NK-92 treated with Interleukin-12 subunit alpha and Interleukin-12 subunit beta, amount 100 ng/mL, for 24 hours (cell line): ENCODE measurements at regions not wholly inside any gene's neighbourhood (a gene's known extent, or its start where the extent isn't known, plus 50 kb on each side); places are given as distances from the start of the nearest gene placed in this dataset.

Experiments
- DNase-seq: peaks from one replicate; lab custom pipeline; 2025; lab: John Stamatoyannopoulos, UW

DNA sequence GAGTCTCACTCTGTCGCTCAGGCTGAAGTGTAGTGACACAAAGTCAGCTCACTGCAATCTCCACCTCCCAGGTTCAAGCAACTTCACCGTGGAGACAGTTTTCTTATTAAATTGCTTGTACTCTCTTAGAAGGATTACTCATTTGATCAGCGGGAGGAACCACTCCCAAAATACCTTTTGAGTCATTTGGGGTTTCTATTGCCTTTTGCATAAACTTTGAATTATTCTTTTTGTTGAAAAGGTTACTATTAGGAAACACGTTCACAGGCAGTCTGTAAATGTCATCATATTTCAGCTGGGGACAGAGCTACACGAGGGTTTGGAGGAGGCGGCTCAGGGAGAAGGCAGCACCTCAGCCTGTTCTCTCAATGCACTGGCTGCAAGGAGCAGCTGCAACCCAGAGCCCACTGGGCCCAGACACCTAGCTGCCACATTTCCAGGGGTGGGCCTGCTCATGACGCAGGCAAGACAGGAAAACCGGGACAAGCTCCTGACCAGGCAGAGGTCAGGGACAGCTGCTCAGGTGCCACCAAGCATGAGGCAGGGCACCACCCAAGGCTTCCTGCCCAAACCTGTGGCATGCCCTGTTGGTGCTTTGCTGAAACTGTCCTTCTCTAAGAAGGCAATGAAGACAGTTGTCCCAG, 205.9 kb downstream of the BMP7 start:
- no peak for DNase-seq

DNA sequence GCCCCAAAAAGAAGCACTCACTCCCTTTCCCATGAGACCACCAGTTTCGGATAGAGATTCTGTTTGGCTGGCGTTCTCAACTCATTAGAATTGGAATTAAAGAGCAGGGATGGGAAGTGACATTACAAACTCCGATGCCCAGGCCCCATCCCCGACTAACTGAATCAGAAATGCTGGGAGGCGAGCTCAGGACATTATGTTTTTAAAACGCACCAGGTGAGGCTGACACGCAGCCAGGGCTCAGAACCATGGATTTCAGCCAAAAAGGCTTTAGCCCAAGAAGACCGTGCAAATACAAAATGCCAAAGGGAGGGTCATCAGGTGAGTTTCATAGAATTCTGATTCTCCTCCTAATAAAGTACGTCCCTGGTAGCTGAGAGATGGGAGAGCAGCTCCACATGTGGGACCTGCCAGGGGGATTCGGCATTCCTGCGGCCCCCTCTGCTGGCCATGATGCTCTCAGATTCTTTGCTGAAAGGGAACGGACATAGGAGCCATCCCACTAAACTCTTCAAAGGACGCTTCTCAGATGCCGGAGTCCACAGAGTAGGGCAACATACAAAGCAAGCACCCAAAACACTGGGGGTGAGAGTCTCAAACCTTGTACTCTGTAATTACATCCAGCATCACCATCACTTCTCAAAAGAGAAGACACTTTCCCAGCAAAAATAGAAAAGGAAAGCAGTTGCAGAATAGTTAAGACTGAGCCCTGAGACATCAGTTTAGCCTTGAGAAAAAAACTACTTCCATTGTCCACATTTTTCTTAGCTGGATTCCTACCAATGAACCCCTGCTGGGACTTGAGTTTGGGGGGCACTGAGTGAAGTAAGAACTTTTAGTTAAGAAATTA, 205.2 kb downstream of the BMP7 start:
- DNase-seq: no peak

DNA sequence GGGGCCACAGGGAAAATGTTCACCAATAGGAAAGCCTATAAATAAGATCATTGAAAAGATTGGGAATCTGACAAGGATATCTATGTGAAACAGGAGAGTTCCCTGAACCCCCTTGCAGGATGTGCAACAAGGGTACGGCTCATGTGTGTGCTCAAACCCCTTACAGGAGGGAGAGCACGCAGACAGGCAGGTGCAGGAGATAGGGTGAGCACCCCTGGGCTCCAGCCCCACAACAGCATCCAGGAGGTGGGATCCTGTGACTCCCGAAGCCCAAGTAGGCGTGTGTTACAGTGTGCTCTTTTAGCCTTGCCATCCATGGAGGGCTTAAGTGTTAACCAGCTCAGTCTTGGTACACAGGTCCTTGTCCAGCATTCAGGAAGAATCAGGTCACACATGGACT, 204.2 kb downstream of the BMP7 start:
- no peak for DNase-seq

DNA sequence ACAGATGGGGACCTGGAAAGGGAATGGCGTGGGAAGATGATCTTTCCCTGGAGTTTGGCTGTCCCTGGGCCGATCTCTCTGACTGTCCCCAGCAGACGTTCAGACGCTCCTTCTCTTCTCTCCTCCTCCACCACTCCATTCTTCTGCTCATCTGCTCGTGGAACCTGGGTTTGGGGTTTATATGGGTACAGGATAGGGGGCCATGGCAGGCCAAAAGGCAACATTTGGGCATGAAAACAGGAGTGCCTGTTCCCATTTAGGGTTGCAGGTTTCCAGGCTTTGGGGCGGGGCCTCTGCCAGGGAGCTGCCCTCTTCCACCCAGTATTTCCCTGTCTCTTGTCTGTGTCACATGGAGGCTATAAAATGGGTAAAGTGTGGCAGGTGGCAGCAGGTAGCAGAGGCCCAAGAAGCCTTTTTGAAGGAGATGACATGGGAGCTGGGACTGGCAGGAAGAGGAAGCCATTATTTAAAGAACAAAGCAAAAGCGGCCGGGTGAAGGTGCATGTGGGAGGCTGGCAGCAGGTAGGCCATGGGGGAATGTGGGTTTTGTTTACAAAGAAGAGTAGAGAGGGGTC, 203.7 kb downstream of the BMP7 start:
- DNase-seq: no peak

DNA sequence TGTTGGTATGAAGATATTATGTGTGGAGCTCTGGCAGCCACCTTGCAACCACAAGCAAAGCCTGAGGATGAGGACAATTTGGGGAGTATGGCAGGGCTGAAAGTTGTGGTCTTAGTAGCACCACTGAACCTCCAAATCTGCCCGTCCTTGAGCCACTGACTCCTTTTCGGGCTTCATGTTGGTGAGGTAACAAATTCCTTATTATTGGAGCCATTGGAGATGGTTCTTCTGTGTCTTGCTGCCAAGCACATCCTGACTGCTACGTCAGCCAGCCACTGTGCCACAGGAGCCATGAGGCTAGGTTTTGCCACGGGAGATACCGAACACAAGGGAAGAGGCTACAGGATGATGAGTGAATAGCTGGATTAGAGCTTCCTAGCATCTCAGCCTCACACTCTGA, 201.6 kb downstream of the BMP7 start:
- no peak for DNase-seq

DNA sequence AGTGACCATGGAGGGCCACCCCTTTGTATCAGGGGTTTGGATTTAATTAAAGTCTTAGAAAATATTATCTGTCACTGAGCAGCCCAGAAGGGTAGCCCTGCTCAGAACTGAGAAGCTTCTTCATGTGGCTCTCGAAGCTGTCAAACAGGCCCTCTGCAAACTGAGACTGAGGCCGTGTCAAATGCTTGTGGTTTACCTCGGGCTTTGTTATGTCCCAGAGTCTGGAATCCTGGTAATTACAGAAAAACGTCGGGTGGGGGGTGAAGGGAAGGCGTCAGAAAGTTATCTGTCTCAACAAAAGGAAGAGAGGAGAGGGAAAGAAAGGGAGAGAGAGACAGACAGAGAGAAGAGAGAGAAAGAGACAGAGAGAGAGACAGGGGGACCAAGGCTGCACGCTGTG, 200.8 kb downstream of the BMP7 start:
- no peak for DNase-seq

DNA sequence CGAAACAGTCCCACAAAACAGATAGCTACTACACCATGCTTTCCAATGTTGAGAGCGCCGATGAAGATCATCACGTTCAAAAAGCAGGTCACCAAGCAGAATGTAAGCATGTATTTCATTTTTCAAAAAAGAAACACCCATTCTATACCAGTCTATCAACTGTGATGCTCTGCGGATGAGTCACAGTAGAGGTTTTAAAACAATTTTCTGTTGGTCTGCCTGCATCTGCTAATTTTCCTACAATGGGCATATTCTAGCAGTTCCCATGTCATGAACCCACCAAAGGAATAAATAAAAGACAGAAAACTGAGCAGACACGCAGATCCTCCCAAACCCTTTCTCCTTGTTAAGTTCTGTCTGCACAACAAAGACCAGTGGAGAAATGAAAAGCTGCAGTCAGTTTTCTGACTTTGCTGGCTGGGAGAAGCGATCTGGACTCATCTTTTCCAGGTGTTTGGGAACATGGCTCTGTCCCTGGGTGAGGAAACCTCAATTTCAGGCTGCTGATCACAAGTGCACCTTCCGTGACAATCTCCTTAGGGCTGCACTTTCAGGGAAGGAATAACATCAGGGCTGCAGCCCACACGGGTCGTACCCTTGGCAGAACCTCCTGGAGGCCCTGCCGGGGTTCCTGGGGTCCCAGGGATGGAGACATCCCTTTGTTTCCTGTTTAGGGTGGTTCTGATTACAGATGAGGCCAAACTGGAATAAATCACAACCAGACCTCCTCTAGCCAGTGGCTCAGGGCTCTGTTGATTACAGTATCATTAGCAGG, 200.1 kb downstream of the BMP7 start:
- no peak for DNase-seq

DNA sequence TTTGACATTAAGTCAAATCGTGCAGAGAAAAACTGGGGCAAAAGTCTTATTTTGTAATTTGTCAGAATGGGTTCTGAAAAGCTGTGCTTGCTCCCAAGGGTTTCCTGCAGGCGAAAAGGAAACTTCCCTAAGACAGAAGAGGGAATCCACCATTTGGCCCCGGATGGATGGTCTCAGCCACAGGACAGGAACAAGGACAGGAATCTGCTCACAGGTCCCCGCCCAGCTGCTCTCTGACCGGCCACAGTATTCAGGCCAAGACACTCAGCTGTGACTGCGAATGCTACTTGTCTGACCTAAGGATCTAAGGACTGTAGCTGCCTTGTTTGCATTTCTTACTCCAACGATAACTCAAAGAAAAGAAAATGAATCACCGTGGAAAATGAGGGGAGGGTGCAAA, 197.0 kb downstream of the BMP7 start:
- no peak for DNase-seq

DNA sequence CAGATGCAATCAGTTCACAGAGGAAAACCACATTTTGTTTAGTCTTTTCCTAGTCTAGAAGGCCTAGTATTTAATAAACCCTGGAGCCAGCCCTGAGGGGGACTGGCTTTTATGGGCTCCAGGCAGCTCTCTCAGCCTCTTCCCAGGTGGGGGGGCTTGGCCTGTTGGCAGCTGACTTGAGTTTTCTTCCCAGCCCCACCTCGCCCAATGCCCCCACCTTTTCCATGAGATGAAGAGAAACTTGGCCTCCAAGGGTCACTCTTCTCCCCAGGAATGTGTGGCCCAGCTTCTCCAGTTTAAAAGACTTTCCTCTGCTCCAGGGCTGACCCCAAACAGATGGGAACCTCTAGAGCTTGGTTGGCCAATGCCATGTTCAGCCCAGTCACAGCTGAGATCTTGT, 196.1 kb downstream of the BMP7 start:
- no peak for DNase-seq

DNA sequence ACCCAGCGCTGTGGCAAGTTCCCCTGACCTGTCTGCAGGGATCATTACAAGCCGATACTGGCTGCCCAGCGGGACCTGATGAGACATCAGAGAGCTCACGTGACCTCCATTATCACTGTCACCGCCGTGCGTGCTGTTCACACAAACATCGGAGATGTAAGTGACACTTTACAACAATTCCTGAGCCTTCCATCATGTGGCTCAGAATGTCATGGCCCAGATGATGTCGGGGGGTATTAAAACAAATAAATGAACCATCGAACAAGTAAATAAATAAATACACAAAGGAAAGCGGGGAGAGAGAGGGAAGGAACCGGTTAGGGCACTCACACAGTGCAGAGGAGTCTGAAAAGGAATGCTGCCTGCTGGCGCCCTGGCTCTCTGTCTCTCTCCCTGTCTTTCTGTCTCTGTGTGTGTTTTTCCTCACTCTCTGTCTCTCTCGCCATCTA, 195.1 kb downstream of the BMP7 start:
- DNase-seq: no peak

DNA sequence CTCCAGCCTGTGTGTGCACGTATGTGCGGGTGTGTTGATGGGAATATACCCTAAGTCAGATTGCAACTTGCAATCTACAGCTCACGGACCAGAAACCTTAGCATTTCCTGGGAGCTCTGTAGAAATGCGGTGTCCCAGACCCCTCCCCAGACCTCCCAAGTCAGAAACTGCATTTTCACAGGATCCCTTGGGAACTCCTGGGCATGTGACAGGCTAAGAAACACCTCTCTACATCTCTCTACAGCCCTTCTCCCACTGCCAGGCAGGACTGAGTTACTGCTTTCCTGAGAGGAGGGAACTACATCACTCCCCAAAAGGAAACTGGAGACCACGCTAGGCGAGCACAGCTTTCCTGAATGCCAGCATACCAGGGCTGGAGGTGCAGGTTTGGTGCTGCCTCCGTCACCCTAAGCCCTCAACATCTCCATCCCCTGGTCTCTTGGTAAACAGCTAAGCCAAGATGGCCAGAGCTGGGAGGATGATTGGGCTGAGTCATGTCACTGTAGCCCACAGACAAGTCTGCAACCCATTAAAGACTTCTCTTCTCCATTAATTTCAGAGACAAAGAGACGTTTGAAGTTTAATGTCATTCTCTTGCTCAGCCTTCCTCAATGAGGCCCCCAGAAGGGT, 194.4 kb downstream of the BMP7 start:
- no peak for DNase-seq

DNA sequence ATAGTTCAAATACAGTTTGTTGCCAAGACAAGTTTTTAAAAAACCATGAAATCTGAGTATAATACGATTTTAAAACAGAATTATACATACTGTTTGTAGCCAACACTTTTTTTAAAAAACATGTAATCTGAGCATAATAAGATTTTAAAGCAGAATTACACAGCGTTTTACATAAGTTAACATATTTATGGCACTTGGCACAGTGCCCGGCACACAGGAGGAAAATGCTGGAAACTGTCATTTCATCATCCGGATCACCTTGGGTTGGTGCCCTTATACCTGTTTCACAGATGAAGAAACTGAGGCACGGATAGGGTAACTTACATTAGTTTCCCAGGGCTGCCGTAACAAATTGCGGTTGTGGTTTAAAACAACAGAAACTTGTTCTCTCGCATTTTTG, 193.0 kb downstream of the BMP7 start:
- no peak for DNase-seq

DNA sequence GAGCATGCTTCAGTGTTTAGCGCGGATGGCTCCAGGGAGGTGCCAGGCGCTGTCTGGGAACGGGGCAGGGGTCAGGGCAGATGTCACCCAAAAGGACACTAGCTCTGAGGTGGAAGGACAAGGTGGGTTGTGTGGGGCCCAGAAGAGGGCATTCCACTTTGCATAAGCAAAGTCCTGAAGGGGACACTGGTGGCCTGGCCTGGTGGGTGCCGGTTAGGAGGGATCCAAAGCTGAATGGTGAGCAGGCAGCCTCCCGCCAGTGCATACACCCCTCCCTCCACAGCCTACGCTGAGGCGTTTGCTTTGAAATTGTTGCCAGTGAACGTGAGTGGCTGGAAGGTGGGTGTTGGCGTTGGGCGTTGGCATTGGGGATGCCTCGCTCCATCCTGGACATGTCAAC, 192.1 kb downstream of the BMP7 start:
- DNase-seq: no peak

DNA sequence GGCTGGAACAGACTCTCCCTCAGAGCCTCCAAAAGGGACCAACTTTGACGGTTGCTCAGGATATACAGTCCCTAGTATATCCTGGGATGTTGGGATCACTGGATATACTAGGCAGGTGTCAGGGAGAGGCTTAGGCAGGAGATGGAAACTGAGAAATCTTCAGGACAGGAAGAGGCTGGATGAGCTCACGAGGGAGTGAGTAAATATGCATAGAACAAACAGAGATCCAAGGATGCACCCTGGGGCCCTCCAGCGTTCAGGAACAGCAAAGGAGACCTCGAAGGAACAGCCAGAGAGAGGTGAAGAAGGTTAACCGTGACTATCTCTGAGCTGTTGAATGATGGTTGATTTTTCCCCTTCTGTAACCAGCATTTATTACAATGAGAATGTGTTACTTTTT, 191.3 kb downstream of the BMP7 start:
- DNase-seq: no peak

DNA sequence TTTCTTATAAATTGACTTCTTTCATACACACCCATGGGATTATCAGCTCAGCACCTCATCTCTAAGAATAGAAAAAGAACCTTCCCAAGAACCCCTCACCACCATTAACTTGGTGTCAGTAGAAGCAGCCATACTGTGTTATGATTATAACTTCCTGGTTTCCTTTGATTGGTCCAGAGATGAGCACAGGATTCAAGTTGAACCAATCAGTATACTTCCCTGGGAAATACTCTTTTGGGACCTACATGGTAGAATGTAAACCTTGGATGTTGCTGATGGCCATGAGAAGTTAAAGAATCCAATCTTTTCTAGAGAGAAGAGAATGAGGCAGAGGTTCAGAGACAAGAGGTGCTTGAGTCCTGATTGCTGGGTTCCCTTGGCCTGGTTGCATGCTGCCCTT, 190.8 kb downstream of the BMP7 start:
- DNase-seq: no peak

DNA sequence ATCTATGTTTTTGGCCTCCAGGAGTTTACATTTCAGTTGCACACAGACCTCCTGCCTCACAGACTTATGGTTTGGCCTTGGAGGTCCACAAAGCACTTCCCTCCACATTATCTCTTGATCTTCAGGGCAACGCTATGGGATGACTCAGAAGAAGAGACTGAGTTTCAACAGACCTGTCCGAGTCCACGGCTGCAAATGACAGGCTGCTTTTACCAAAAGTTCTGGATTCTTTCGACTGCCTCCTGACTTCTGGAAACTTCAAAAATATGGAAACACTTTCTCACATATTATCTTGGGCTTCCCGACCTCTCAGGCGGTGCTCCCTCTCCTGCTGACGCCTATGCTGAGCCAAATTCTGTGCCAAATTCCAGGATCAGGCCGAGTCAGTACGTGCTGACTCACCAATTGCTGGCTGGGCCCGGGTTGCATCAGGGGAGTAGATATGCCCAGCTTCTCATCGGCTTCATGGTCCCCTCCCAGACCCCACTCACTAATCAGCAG, 190.2 kb downstream of the BMP7 start:
- DNase-seq: no peak

DNA sequence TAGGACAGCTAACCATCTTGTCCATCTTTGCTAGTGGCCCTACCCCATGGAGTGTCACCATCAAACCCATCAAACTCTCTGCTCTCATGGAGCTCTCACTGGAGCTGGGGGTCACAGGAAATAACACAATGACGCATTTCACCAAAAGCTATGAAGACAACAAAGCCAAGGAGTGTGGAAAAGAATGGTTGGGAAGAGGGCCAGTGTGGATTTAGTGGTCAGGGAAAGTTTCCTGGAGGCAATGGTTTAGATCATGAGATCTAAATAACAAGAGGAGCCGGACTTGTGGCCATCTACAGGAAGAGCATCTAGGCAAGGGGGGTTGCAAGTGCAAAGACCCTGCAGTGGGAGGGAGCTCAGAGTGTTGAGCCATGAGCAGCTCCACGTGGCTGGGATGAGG, 189.5 kb downstream of the BMP7 start:
- DNase-seq: no peak

DNA sequence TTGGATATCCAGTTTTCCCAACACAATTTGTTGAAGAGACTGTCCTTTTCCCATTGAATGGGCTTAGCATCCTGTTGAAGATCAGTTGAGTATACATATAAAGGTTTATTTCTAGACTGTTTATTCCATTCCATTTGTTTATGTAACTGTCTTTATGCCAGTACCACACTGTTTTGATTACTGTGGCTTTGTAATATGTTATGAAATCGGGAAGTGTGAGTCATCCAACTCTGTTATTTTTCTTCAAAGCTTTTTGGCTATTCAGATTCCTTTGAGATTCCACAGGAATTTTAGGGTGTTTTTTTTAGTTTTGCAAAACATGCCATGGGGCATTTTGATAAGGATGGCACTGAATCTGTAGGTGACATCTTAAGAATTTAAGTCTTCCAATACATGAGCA, 188.3 kb downstream of the BMP7 start:
- no peak for DNase-seq

DNA sequence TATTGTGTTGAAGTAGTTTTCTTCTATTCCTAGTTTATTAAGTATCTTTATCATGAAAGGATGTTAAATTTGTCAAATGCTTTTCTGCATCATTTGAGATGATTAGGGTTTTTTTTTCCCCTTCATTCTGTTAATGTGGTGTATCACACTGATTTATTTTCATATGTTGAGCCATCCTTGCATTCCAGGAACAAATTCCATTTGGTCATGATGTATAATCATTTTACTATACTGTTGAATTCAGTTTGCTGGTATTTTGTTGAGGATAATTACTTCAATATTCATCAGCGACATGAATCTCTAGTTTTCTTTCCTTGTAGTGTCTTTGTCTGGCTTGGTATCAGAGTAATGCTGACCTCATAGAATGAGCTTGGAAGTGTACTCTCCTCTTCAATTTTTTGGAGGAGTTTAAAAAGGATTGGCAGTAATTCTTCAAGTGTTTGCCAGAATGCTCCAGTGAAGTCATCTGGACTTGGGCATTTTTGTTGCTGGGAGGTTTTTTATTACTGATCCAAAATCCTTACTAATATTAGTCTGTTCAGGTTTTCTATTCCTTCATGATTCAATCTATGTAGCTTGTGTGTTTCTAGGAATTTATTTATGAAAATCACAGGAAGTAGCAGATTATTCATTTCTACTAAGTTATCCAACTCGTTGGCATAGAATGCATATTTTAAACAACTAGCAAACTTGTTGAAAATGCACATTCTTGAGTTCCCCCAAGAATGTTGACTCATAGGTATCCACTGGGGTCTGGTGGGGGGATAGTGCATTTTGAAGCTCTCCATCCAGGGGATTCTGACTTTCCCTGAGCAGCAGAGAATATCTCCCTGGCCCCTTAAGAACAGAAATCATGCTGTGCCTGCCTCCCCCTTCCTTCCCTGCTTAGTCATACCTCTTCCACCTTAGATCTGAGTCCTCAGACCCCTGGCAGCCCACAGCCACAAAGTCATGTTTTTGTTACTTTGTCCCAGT, 187.1 kb downstream of the BMP7 start:
- no peak for DNase-seq

DNA sequence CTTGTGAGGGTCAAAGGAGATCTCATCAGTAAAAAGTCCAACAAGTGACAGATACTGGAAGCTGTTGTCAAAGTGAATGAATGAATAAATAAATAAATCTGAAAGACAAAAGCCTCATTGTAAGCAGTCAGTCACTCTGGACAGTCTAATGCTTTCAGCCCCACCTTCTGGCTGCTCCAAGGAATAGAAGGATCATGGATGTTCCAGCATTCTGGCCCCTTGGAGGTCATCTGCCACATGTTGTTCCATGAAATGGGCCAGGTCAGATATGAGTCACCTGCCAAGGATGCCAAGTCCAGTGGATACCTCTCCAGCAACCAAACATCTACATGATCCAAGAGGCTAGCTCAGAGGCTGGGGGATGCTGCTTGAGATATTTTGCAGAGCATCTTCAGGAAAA, 185.6 kb downstream of the BMP7 start:
- no peak for DNase-seq
